Osteoblast (primary cell): ENCODE measurements at regions not wholly inside any gene's neighbourhood (a gene's known extent, or its start where the extent isn't known, plus 50 kb on each side); places are given as distances from the start of the nearest gene placed in this dataset.
A peak's percentile ranks its signal among the peaks of the same experiment; 100 is the strongest.

Experiments
- DNase-seq: peaks from one replicate; pipeline ENCODE4 v3.0.0; 2011; ENCODE audit warnings: low spot score, mixed read lengths; ENCODE audit not compliant: insufficient read length; ENCODE audit errors: missing footprints
- H2AFZ ChIP-seq: 2 replicates; pipeline ENCODE4 v1.6.0; 2011; ENCODE audit warnings: mild to moderate bottlenecking, low read length
- H3K27ac ChIP-seq: 2 replicates; pipeline ENCODE4 v1.5.1; 2011; ENCODE audit warnings: mild to moderate bottlenecking, low read depth, low read length, moderate library complexity
- H3K27me3 ChIP-seq: 2 replicates; pipeline ENCODE4 v1.6.0; 2012; ENCODE audit warnings: mild to moderate bottlenecking, control low read depth, inconsistent platforms, low read length, moderate library complexity; ENCODE audit not compliant: insufficient read depth
- H3K36me3 ChIP-seq: 2 replicates; pipeline ENCODE4 v1.5.1; 2011; ENCODE audit warnings: mild to moderate bottlenecking, low read length, control low read depth, moderate library complexity; ENCODE audit not compliant: insufficient read depth
- H3K4me1 ChIP-seq: 2 replicates; pipeline ENCODE4 v1.5.1; 2011; ENCODE audit warnings: mild to moderate bottlenecking, low read length, control low read depth, moderate library complexity; ENCODE audit not compliant: insufficient read depth
- H3K4me2 ChIP-seq: 2 replicates; pipeline ENCODE4 v1.6.0; 2011; ENCODE audit warnings: mild to moderate bottlenecking, low read length; ENCODE audit not compliant: insufficient read depth
- H3K4me3 ChIP-seq: fragments of 200-600 bp; sonication (generic); 3 replicates; pipeline ENCODE4 v1.5.1; 2012; ENCODE audit warnings: mild to moderate bottlenecking, low read length, inconsistent platforms; ENCODE audit not compliant: insufficient read depth
- H3K79me2 ChIP-seq: 2 replicates; pipeline ENCODE4 v1.6.0; 2012; ENCODE audit warnings: mild to moderate bottlenecking, low read length, control low read depth, inconsistent platforms; ENCODE audit not compliant: insufficient read depth
- H3K9me3 ChIP-seq: 2 replicates; pipeline ENCODE4 v1.5.1; 2011; ENCODE audit warnings: low read depth, low read length, control low read depth
- H4K20me1 ChIP-seq: 2 replicates; pipeline ENCODE4 v1.6.0; 2012; ENCODE audit warnings: mild to moderate bottlenecking, low read length, control low read depth; ENCODE audit not compliant: insufficient read depth
- CTCF ChIP-seq: IDR thresholded peaks from 2 replicates; pipeline ENCODE4 v1.5.1; 2011; ENCODE audit warnings: mild to moderate bottlenecking, low read depth, low read length, moderate library complexity; ENCODE audit errors: extremely low read depth

- no peaks in the 10 kb centered on the region for H3K27me3 ChIP-seq
Measured at GRCh38 chr22:25361899-25362214, 142.4 kb downstream of the CRYBB2 start.

GRCh38 chr22:25362215-25362882 is 142.9 kb downstream of the CRYBB2 start:
- H3K9me3 ChIP-seq, result no peaks in the 10 kb centered on the region

More at GRCh38 chr22:25361899-25362214, 142.4 kb downstream of the CRYBB2 start:
- Histone ChIP-seq H3K36me3 (peaks cover 3% of the 10 kb centered on the region), H2AFZ (no peak overlapping the region), H3K27ac (no peak overlapping the region), H3K79me2 (peaks cover 2% of the 10 kb centered on the region), H3K9me3 (no peaks in the 10 kb centered on the region), H3K4me1 (no peaks in the 10 kb centered on the region), H3K4me3 (no peak overlapping the region), H4K20me1 (peaks cover 25% of the 10 kb centered on the region), H3K4me2 (no peak overlapping the region)
- DNase-seq, result no peak
- TF ChIP-seq CTCF, result no peak

GRCh38 chr22:25362883-25363240 is 143.4 kb downstream of the CRYBB2 start:
- Histone ChIP-seq H3K36me3 (peaks cover 3% of the 10 kb centered on the region), H3K27me3 (no peaks in the 10 kb centered on the region), H4K20me1 (peaks cover 33% of the 10 kb centered on the region), H3K4me3 (no peak overlapping the region), H2AFZ (no peak overlapping the region), H3K4me1 (no peaks in the 10 kb centered on the region), H3K27ac (no peak overlapping the region), H3K4me2 (no peak overlapping the region), H3K79me2 (peaks cover 4% of the 10 kb centered on the region), H3K9me3 (no peaks in the 10 kb centered on the region)
- no peak for TF ChIP-seq CTCF
- peak; percentile 61 for DNase-seq

More at GRCh38 chr22:25362215-25362882, 142.9 kb downstream of the CRYBB2 start:
- no peak overlapping the region for H3K27ac ChIP-seq
- no peak overlapping the region for H3K4me3 ChIP-seq
- no peak overlapping the region for H2AFZ ChIP-seq
- H3K79me2 ChIP-seq, result peaks cover 2% of the 10 kb centered on the region
- TF ChIP-seq CTCF, result peak; percentile 87
- DNase-seq, result peak; percentile 96
- H3K36me3 ChIP-seq, result peaks cover 3% of the 10 kb centered on the region
- H3K4me2 ChIP-seq, result peak overlapping the region; percentile 12
- no peaks in the 10 kb centered on the region for H3K4me1 ChIP-seq
- no peaks in the 10 kb centered on the region for H3K27me3 ChIP-seq
- peaks cover 28% of the 10 kb centered on the region for H4K20me1 ChIP-seq

- TF ChIP-seq CTCF, result no peak
- Histone ChIP-seq H3K36me3 (peaks cover 3% of the 10 kb centered on the region), H4K20me1 (peaks cover 35% of the 10 kb centered on the region), H3K27me3 (no peaks in the 10 kb centered on the region), H3K4me1 (peaks cover 4% of the 10 kb centered on the region), H3K27ac (no peak overlapping the region), H3K4me2 (no peak overlapping the region), H3K79me2 (peaks cover 5% of the 10 kb centered on the region), H2AFZ (no peak overlapping the region), H3K4me3 (no peak overlapping the region), H3K9me3 (no peaks in the 10 kb centered on the region)
- peak; percentile 68 for DNase-seq
Measured at GRCh38 chr22:25363474-25363873, 144.0 kb downstream of the CRYBB2 start.
